Memory B cell (primary cell): ENCODE measurements at regions not wholly inside any gene's neighbourhood (a gene's known extent, or its start where the extent isn't known, plus 50 kb on each side); places are given as distances from the start of the nearest gene placed in this dataset.

Source experiments
- ATAC-seq: fragments of 150-1000 bp; cut with Tn5 transposase; 2 replicates; pipeline ENCODE4 v1.10.0; 2021; ENCODE audit warnings: low read depth, mild to moderate bottlenecking, moderate library complexity
- DNase-seq, 2 donors: peaks; one replicate each; pipeline ENCODE4 v3.0.0; 2022; ENCODE audit warnings: low spot score in 2 of 2
- H3K27ac Mint-ChIP-seq: one replicate; pipeline ENCODE4 v1.8.0; 2022; ENCODE audit warnings: mild to moderate bottlenecking, moderate library complexity, mixed read lengths
- H3K27me3 Mint-ChIP-seq: one replicate; pipeline ENCODE4 v1.8.0; 2022; ENCODE audit warnings: mixed read lengths
- H3K36me3 Mint-ChIP-seq: one replicate; pipeline ENCODE4 v1.8.0; 2022; ENCODE audit warnings: mild to moderate bottlenecking, mixed read lengths
- H3K4me1 Mint-ChIP-seq: one replicate; pipeline ENCODE4 v1.8.0; 2022; ENCODE audit warnings: mixed read lengths
- H3K4me3 Mint-ChIP-seq: one replicate; pipeline ENCODE4 v1.8.0; 2022; ENCODE audit warnings: mild to moderate bottlenecking, moderate library complexity, mixed read lengths
- H3K9me3 Mint-ChIP-seq: one replicate; pipeline ENCODE4 v1.8.0; 2022; ENCODE audit warnings: mixed read lengths

- H3K27me3 Mint-ChIP-seq, result peaks cover 30% of the 10 kb centered on the region
- peaks cover 44% of the 10 kb centered on the region for H3K4me1 Mint-ChIP-seq
- H3K36me3 Mint-ChIP-seq, result no peaks in the 10 kb centered on the region
- ATAC-seq, result no peak
- peak overlapping the region; percentile 54 for H3K27ac Mint-ChIP-seq
- H3K4me3 Mint-ChIP-seq, result peak overlapping the region; percentile 54
- DNase-seq, result no peak
- H3K9me3 Mint-ChIP-seq, result no peaks in the 10 kb centered on the region
These were observed 108.0 kb upstream of the ID2 start for GRCh38 chr2:8573942-8574195.

GRCh38 chr2:8574196-8575037, 107.4 kb upstream of the ID2 start:
- DNase-seq, result no peak
- Mint-ChIP-seq H3K27ac (peak overlapping the region; percentile 54), H3K4me1 (peaks cover 47% of the 10 kb centered on the region), H3K9me3 (no peaks in the 10 kb centered on the region), H3K4me3 (peak overlapping the region; percentile 55), H3K36me3 (no peaks in the 10 kb centered on the region), H3K27me3 (peaks cover 24% of the 10 kb centered on the region)
- ATAC-seq, result peak; percentile 17

- Mint-ChIP-seq H3K9me3 (no peaks in the 10 kb centered on the region), H3K27ac (peak overlapping the region; percentile 62), H3K4me1 (peaks cover 47% of the 10 kb centered on the region), H3K27me3 (peaks cover 21% of the 10 kb centered on the region), H3K36me3 (no peaks in the 10 kb centered on the region), H3K4me3 (peak overlapping the region; percentile 55)
- no peak for DNase-seq
- no peak for ATAC-seq
These were observed 106.6 kb upstream of the ID2 start for GRCh38 chr2:8575038-8575833.

- Mint-ChIP-seq H3K9me3 (no peaks in the 10 kb centered on the region), H3K4me1 (peaks cover 51% of the 10 kb centered on the region), H3K27ac (peak overlapping the region; percentile 17), H3K27me3 (peaks cover 19% of the 10 kb centered on the region), H3K36me3 (no peaks in the 10 kb centered on the region), H3K4me3 (peak overlapping the region; percentile 46)
- DNase-seq (no peak), ATAC-seq (peak; percentile 6)
These were observed 105.9 kb upstream of the ID2 start for GRCh38 chr2:8575834-8576423.

GRCh38 chr2:8576525-8577167, 105.2 kb upstream of the ID2 start:
- Mint-ChIP-seq H3K4me3 (peak overlapping the region; percentile 46), H3K27me3 (peaks cover 19% of the 10 kb centered on the region), H3K9me3 (no peaks in the 10 kb centered on the region), H3K4me1 (peaks cover 46% of the 10 kb centered on the region), H3K36me3 (no peaks in the 10 kb centered on the region), H3K27ac (peak overlapping the region; percentile 68)
- peak in 1 of 2 donors; percentile 49 for DNase-seq
- ATAC-seq, result peak; percentile 66

- Mint-ChIP-seq H3K36me3 (no peaks in the 10 kb centered on the region), H3K4me3 (no peak overlapping the region), H3K4me1 (peaks cover 44% of the 10 kb centered on the region), H3K27me3 (peaks cover 15% of the 10 kb centered on the region), H3K27ac (peak overlapping the region; percentile 56), H3K9me3 (no peaks in the 10 kb centered on the region)
- ATAC-seq (no peak), DNase-seq (no peak)
These were observed 104.3 kb upstream of the ID2 start for GRCh38 chr2:8577573-8577972.

- peak overlapping the region; percentile 56 for H3K27ac Mint-ChIP-seq
These were observed 103.3 kb upstream of the ID2 start for GRCh38 chr2:8578335-8579244.

GRCh38 chr2:8579485-8580085, 102.3 kb upstream of the ID2 start:
- ATAC-seq (no peak), DNase-seq (no peak)
- peaks cover 8% of the 10 kb centered on the region for H3K27me3 Mint-ChIP-seq
- H3K4me3 Mint-ChIP-seq, result no peak overlapping the region
- no peaks in the 10 kb centered on the region for H3K9me3 Mint-ChIP-seq
- peaks cover 42% of the 10 kb centered on the region for H3K4me1 Mint-ChIP-seq
- peak overlapping the region; percentile 56 for H3K27ac Mint-ChIP-seq
- H3K36me3 Mint-ChIP-seq, result no peaks in the 10 kb centered on the region

More at GRCh38 chr2:8578335-8579244, 103.3 kb upstream of the ID2 start:
- H3K27me3 Mint-ChIP-seq, result peaks cover 11% of the 10 kb centered on the region
- DNase-seq (peak in 1 of 2 donors; percentile 43), ATAC-seq (peak; percentile 65)
- H3K9me3 Mint-ChIP-seq, result no peaks in the 10 kb centered on the region
- H3K36me3 Mint-ChIP-seq, result no peaks in the 10 kb centered on the region
- no peak overlapping the region for H3K4me3 Mint-ChIP-seq
- H3K4me1 Mint-ChIP-seq, result peaks cover 44% of the 10 kb centered on the region

GRCh38 chr2:8580316-8581233, 101.3 kb upstream of the ID2 start:
- peaks cover 34% of the 10 kb centered on the region for H3K4me1 Mint-ChIP-seq
- H3K27ac Mint-ChIP-seq, result peak overlapping the region; percentile 73
- ATAC-seq, result no peak
- H3K27me3 Mint-ChIP-seq, result peaks cover 7% of the 10 kb centered on the region
- DNase-seq, result no peak
- no peaks in the 10 kb centered on the region for H3K36me3 Mint-ChIP-seq
- H3K9me3 Mint-ChIP-seq, result no peaks in the 10 kb centered on the region
- no peak overlapping the region for H3K4me3 Mint-ChIP-seq

GRCh38 chr2:8581234-8581561, 100.7 kb upstream of the ID2 start:
- Mint-ChIP-seq H3K4me1 (peaks cover 32% of the 10 kb centered on the region), H3K27ac (peak overlapping the region; percentile 73), H3K4me3 (no peak overlapping the region)

GRCh38 chr2:8581601-8582041, 100.2 kb upstream of the ID2 start:
- H3K4me3 Mint-ChIP-seq, result no peak overlapping the region
- peak overlapping the region; percentile 65 for H3K27ac Mint-ChIP-seq
- no peak for DNase-seq
- no peak for ATAC-seq
- H3K36me3 Mint-ChIP-seq, result no peaks in the 10 kb centered on the region
- H3K4me1 Mint-ChIP-seq, result peaks cover 29% of the 10 kb centered on the region
- peaks cover 5% of the 10 kb centered on the region for H3K27me3 Mint-ChIP-seq
- H3K9me3 Mint-ChIP-seq, result no peaks in the 10 kb centered on the region

More at GRCh38 chr2:8581234-8581561, 100.7 kb upstream of the ID2 start:
- no peaks in the 10 kb centered on the region for H3K9me3 Mint-ChIP-seq
- H3K36me3 Mint-ChIP-seq, result no peaks in the 10 kb centered on the region
- peaks cover 6% of the 10 kb centered on the region for H3K27me3 Mint-ChIP-seq
- ATAC-seq (no peak), DNase-seq (no peak)

GRCh38 chr2:8582191-8582590, 99.7 kb upstream of the ID2 start:
- no peaks in the 10 kb centered on the region for H3K36me3 Mint-ChIP-seq
- H3K4me1 Mint-ChIP-seq, result peaks cover 25% of the 10 kb centered on the region
- H3K27me3 Mint-ChIP-seq, result peaks cover 3% of the 10 kb centered on the region
- peak overlapping the region; percentile 65 for H3K27ac Mint-ChIP-seq
- no peak for DNase-seq
- no peaks in the 10 kb centered on the region for H3K9me3 Mint-ChIP-seq
- ATAC-seq, result no peak
- no peak overlapping the region for H3K4me3 Mint-ChIP-seq
